Fibroblast of gingiva (primary cell): ENCODE measurements at regions not wholly inside any gene's neighbourhood (a gene's known extent, or its start where the extent isn't known, plus 50 kb on each side); places are given as distances from the start of the nearest gene placed in this dataset.

ENCODE experiments used
- DNase-seq: peaks from one replicate; pipeline ENCODE4 v3.0.0-alpha.2; 2011; ENCODE audit warnings: low read depth

- peak; percentile 2 for DNase-seq
Observed at GRCh38 chr1:219993554-219994433, 52.5 kb downstream of the EPRS1 start.

GRCh38 chr1:219991919-219992318 lies 54.4 kb downstream of the EPRS1 start:
- no peak for DNase-seq

- DNase-seq = no peak
Observed at GRCh38 chr1:219991511-219991810, 54.8 kb downstream of the EPRS1 start.

GRCh38 chr1:219990782-219991510 lies 55.4 kb downstream of the EPRS1 start:
- peak; percentile 29 for DNase-seq

GRCh38 chr1:219989766-219990165 lies 56.5 kb downstream of the EPRS1 start:
- DNase-seq = no peak

- DNase-seq = no peak
Observed at GRCh38 chr1:219988818-219989217, 57.5 kb downstream of the EPRS1 start.

GRCh38 chr1:219988387-219988786 lies 57.9 kb downstream of the EPRS1 start:
- no peak for DNase-seq

- DNase-seq = no peak
Observed at GRCh38 chr1:219987325-219987724, 59.0 kb upstream of the SLC30A10 start.

GRCh38 chr1:219985169-219985568 lies 56.8 kb upstream of the SLC30A10 start:
- DNase-seq = no peak
